HUDEP-2 (cell line): ENCODE measurements at regions not wholly inside any gene's neighbourhood (a gene's known extent, or its start where the extent isn't known, plus 50 kb on each side); places are given as distances from the start of the nearest gene placed in this dataset.
A peak's percentile ranks its signal among the peaks of the same experiment; 100 is the strongest.
"Not testable (repeated sequence)": the region's sequence is repeated elsewhere in the genome, so short reads cannot be mapped to it uniquely, and the experiment has no call there.

Source experiments
- DNase-seq, 76 experiments: peaks; one replicate each; lab custom pipeline; 2025; ENCODE audit not compliant: unreplicated experiment in 76 of 76; lab: John Stamatoyannopoulos, UW

GRCh38 chr11:87494026-87494425 is 456.3 kb downstream of the TMEM135 start:
- not testable (repeated sequence) for DNase-seq

- DNase-seq = no peak
These were observed 455.8 kb downstream of the TMEM135 start for GRCh38 chr11:87493516-87493915.

- no peak for DNase-seq
These were observed 453.6 kb downstream of the TMEM135 start for GRCh38 chr11:87491381-87491780.

GRCh38 chr11:87490671-87491070 is 452.9 kb downstream of the TMEM135 start:
- no peak for DNase-seq

- no peak for DNase-seq
These were observed 446.8 kb downstream of the TMEM135 start for GRCh38 chr11:87484566-87484965.

- DNase-seq = no peak
These were observed 439.6 kb downstream of the TMEM135 start for GRCh38 chr11:87477321-87477720.

- DNase-seq = no peak
These were observed 435.4 kb downstream of the TMEM135 start for GRCh38 chr11:87473174-87473573.

- DNase-seq = no peak
These were observed 428.5 kb downstream of the TMEM135 start for GRCh38 chr11:87466223-87466622.

- no peak for DNase-seq
These were observed 428.0 kb downstream of the TMEM135 start for GRCh38 chr11:87465716-87466115.

GRCh38 chr11:87463486-87464102 is 425.9 kb downstream of the TMEM135 start:
- peak in 5 of 76 experiments; percentile 1 to 7 (median 5) for DNase-seq

- no peak for DNase-seq
These were observed 424.4 kb downstream of the TMEM135 start for GRCh38 chr11:87462171-87462570.

GRCh38 chr11:87460842-87461637 is 423.3 kb downstream of the TMEM135 start:
- no peak for DNase-seq

GRCh38 chr11:87460279-87460678 is 422.5 kb downstream of the TMEM135 start:
- no peak for DNase-seq

GRCh38 chr11:87459351-87459750 is 421.6 kb downstream of the TMEM135 start:
- no peak for DNase-seq

- no peak for DNase-seq
These were observed 418.8 kb downstream of the TMEM135 start for GRCh38 chr11:87456499-87456898.

- no peak for DNase-seq
These were observed 417.4 kb downstream of the TMEM135 start for GRCh38 chr11:87455180-87455579.

- DNase-seq = no peak
These were observed 416.5 kb downstream of the TMEM135 start for GRCh38 chr11:87454241-87454640.

GRCh38 chr11:87453531-87454089 is 415.9 kb downstream of the TMEM135 start:
- no peak for DNase-seq

- DNase-seq = not testable (repeated sequence)
These were observed 414.3 kb downstream of the TMEM135 start for GRCh38 chr11:87452025-87452424.

GRCh38 chr11:87451395-87451794 is 413.7 kb downstream of the TMEM135 start:
- DNase-seq = no peak

GRCh38 chr11:87447606-87448005 is 409.9 kb downstream of the TMEM135 start:
- DNase-seq = no peak

GRCh38 chr11:87444993-87445392 is 407.3 kb downstream of the TMEM135 start:
- no peak for DNase-seq
